PC-9 (cell line): ENCODE measurements at regions not wholly inside any gene's neighbourhood (a gene's known extent, or its start where the extent isn't known, plus 50 kb on each side); places are given as distances from the start of the nearest gene placed in this dataset.
"Not testable (repeated sequence)": the region's sequence is repeated elsewhere in the genome, so short reads cannot be mapped to it uniquely, and the experiment has no call there.

ENCODE experiments used
- EZH2 ChIP-seq: fragments of 200-600 bp; sonication (generic); IDR thresholded peaks from 2 replicates; pipeline ENCODE4 v1.8.0; 2017; ENCODE audit warnings: antibody characterized with exemption, low read depth
- TF ChIP-seq, protein P1 (sequence below): fragments of 200-600 bp; sonication (generic); conservative IDR thresholded peaks from 2 replicates; pipeline ENCODE4 v1.6.1; 2017; ENCODE audit warnings: mixed run types, antibody characterized with exemption, mild to moderate bottlenecking, moderate library complexity

GRCh38 chr21:13936033-13936937 lies 274.5 kb downstream of the LIPI start:
- TF ChIP-seq, protein P1, sequence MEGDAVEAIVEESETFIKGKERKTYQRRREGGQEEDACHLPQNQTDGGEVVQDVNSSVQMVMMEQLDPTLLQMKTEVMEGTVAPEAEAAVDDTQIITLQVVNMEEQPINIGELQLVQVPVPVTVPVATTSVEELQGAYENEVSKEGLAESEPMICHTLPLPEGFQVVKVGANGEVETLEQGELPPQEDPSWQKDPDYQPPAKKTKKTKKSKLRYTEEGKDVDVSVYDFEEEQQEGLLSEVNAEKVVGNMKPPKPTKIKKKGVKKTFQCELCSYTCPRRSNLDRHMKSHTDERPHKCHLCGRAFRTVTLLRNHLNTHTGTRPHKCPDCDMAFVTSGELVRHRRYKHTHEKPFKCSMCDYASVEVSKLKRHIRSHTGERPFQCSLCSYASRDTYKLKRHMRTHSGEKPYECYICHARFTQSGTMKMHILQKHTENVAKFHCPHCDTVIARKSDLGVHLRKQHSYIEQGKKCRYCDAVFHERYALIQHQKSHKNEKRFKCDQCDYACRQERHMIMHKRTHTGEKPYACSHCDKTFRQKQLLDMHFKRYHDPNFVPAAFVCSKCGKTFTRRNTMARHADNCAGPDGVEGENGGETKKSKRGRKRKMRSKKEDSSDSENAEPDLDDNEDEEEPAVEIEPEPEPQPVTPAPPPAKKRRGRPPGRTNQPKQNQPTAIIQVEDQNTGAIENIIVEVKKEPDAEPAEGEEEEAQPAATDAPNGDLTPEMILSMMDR, result not testable (repeated sequence)
- TF ChIP-seq EZH2, result not testable (repeated sequence)
